ENCODE measurements at regions not wholly inside any gene's neighbourhood (a gene's known extent, or its start where the extent isn't known, plus 50 kb on each side); places are given as distances from the start of the nearest gene placed in this dataset.

DNA sequence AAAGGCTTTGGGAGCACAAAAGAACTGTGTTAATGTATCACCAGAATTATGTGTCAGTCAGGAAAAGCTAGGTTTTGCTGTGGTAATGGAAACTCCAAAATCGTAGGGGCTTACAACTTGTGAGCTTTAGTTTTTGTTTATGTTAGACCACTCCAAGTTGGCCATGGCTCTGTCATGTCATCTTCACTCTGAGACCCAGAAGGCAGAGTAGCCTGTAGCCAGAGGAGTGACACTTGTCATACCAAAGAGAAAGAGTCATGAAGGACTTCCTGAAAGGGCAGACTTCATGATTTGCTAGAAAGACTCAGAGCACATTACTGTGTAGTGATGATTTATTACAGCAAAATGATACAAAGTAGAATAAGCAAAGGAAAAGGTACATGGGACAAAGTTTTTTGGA is 133.6 kb upstream of the SSTR1 start:
- no peak for DNase-seq

DNA sequence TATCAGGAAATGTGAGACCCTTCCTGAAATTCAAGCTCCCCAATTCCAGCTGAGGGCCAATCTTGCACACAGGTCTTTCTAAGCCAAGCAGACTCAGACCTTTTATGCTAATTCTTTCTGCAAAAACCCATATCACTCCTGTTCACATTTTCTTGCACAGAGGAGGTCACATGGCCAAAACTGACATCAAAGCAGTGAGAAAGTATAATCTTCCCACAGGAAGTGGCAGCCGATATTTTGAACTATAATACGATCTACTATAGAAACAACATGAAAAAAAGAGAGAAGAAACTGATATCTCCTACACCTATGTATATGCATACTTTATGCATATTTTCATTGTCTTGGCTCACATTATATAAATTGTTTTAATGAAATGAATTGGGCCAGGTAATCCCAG is 132.9 kb upstream of the SSTR1 start:
- DNase-seq, result no peak

DNA sequence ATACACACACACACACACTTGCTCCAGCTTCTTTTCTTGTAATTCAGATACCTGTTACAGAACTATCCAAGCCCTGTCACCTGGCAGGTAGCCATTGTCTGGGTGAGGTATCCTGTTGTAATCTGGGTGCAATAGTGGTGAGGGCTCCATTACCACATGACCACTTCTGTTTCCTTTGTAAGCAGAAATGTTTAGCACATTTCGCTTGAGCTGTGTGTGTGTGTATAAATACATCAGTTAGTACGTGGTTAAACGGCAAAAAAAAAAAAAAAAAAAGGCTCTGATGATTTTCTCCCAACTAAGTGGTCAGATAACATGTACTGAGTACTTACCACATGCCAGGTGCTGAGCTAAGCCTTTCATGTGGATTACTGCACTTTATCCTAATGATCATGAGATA is 129.3 kb upstream of the SSTR1 start:
- no peak for DNase-seq

DNA sequence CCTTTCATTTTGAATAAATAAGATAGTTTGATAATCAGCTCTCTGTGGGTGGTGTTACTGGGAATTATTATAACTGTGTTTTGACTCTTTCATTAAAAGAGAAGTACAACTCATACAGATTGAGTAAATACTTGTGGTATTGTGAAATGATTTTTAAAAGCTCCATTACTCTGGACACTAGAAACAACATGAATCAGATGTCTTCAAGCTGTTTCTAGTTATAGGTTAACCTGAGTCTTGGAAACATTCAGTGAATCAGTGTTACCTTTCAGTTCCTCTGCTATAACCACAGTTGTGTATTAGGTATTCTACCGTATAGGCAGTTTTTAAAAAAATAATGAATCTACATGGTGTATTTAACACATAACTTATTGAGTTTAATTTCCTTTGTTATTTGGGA is 128.4 kb upstream of the SSTR1 start:
- DNase-seq, result no peak

DNA sequence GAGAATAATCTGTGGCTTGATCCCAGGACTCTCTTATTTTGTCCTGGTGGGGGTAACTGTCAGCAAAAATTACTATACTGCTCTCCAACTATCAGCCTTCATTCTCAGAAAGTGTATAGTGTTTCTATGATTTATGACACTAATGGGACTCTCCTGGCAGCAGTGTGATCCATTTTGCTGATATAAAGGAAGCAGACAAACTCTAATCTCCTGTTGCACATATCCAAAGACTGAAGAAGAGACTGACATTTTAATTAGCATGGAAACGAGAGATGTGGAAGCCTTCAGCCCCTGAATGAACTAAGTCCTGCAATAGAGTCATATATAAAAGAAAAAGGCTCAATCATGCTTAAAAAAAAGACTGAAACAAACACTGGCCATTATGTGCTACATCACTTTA is 127.8 kb upstream of the SSTR1 start:
- DNase-seq, result no peak

DNA sequence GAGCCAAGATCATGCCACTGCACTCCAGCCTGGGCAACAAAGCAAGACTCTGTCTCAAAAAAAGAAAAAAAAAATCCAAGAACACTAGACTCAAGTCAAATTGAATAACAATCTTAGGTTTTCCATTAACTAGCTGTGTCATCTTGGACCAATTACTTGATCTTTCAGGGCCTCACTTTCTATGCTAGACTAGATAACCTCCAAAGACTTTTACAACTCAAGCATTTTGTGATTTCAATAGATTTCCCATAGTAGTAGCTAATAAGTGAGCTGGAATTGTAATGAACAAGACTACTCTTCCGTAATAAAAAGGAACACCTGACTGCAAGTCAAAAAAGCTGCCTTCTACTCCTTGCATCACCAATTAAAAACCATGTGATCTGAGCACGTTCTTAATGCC is 127.0 kb upstream of the SSTR1 start:
- DNase-seq, result no peak

DNA sequence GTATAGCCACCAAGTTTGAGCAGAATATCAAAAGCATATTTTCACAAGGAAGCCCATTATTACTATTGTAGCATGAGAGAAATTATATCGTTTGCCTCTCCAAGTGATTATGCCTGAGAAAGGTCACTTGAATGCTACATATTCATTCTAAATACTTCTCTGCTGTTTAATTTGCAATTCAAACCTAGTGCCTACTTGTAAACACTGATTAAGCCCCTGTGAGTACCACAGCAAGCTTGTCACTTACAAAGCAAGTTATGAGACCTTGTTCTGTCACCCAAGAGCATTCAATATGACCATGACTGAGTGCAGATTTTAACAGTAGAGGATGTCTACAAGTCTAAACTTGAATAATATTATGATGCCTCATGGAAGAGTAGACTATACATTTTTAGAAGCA is 124.7 kb upstream of the SSTR1 start:
- no peak for DNase-seq

DNA sequence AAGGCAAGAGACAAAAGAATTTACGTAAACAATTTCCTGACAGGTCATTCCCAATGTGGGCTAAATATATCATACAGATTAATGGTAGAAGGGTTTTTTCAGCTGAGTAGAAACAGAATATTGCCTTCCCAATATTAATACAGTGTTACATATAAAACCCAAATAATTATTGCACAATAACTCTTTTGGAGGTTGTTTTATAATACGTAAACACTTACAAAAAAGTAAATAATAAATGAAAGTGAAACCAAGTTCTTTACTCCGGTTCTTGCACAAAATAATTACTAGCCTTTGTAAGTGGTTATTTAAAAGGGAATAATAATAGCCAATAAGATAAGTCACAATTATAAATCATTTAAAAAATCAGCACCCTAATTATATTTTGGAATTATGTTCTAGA is 118.6 kb upstream of the SSTR1 start:
- DNase-seq, result no peak

DNA sequence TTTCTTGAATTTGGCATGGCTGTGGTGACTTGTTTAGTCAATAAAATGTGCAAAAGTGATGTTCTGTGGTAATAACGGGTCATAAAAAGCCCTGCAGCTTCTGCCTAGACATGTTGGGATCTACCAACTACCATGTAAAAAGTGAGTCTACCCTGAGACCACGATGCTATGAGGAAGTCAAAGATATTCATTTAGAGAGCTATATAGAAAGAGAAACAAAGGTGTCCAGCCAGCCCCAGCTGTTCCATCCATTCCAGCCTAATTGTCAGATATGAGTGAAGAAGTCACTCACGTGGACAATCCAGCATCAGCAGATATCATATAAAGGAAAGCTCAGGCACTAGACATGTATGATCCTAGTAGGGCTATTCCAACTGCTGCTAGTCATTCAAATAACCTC is 117.2 kb upstream of the SSTR1 start:
- DNase-seq, result no peak

DNA sequence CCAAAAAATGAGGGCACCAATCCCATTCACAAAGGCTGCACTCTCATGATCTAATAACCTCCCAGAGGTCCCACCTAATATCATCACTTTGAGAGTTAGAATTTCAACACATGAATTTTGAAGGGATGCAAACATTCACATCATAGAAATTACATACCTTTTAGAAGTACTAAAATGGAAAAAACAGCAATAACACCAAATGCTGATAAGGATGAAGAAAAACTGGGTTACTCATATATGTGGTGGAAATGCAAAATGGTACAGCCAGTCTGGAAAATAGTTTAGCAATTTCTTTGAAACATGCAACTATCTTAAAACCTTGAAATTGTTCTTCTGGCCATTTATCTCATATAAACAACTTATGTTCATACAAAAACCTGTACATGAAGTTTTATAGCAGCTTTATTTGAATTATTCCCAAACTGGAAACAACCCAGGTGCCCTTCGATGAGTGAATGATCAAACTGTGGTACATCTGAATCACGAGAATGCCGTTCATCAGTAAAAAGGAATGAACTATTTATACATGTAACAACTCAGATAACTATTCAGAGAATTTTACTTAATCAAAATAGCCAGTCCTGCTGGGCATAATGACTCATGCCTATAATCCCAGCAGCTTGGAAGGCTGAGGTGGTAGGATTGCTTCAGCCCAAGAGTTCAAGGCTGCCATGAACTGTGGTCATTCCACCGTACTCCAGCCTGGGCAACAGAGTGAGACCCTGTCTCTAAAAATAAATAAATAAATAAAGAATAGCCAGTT is 109.4 kb upstream of the SSTR1 start:
- no peak for DNase-seq

DNA sequence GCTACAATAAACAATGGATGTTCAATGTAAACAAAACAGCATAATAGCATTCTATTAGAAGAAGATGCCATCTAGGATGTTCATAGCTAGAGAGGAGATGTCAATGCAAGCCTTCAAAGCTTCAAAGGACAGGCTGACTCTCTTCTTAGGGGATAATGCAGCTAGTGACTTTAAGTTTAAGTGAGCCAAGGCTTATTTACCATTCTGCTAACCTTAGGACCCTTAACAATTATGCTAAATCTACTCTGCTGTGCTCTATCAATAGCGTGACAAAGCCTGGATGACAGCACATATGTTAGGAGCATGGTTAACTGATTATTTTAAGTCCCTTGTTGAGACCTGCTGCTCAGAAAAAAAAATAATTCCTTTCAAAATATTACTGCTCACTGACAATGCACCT is 106.0 kb upstream of the SSTR1 start:
- no peak for DNase-seq

DNA sequence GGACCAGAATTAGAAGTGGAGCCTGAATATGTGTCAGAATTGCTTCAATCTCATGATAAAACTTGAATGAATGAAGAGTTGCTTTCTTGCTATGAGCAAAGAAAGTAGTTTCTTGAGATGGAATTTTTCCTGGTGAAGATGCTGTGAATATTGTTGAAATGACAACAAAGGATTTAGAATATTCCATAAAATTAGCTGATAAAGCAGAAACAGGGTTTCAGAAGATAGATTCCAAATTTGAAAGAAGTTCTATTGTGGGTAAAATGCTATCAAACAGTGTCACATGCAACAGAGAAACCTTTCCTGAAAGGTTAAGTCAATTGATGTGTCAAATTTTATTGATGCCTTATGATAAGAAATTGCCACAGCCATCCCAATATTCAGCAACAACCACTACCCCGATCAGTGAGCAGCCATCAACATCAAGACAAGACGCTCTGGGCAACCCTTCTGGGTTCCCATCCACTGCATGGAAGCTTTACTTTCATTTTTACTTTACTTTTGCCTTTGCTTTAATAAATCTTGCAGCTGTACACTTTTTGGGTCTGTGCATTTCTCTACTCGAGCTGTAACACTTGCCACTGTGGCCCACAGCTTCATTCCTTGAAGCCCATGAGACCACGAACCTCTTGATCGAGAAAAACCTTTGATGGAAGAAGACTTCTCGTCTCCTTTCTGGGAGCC is 104.0 kb upstream of the SSTR1 start:
- no peak for DNase-seq

DNA sequence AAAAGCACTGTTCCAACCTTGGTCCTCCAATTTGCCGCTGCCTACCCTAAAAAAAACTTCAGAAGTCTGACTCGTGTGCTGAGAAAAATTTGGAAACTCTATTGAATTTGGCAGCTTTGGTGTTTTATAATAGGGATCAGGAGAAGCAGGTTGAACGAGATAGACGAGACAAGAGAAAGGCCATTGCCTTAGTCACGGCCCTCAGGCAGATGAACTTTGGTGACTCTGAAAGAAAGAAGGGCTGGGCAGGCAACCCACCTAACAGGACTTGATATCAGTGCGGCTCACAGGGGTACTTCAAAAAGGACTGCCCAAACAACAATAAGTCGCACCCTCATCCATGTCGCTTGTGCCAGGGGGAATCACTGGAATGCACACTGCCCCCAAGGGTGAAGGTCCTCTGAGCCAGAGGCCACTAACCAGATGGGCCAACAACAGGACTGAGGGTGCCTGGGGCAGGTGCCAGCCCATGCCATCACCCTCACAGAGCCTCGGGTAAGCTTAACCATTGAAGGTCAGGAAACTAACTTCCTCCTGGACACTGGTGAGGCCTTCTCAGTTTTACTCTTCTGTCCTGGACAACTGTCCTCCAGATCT is 102.5 kb upstream of the SSTR1 start:
- no peak for DNase-seq

DNA sequence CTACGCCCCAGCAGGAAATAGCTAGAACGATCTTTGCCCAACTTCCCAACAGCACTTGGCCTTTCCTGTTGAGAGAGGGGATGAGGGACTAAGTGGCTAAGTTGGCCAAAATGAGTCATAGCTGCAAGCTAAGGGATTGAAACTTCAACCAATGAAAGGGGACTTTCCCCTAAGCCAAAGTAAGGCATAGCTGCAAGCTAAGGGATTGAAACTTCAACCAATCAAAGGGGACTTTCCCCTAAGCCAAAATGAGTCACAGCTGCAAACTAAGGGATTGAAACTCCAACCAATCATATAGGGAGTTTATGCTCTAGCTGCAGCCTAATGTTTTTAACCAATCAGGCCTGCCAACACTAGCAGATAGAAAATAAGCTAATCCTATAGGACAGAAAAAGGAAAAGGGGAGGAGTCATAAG is 100.5 kb upstream of the SSTR1 start:
- no peak for DNase-seq

DNA sequence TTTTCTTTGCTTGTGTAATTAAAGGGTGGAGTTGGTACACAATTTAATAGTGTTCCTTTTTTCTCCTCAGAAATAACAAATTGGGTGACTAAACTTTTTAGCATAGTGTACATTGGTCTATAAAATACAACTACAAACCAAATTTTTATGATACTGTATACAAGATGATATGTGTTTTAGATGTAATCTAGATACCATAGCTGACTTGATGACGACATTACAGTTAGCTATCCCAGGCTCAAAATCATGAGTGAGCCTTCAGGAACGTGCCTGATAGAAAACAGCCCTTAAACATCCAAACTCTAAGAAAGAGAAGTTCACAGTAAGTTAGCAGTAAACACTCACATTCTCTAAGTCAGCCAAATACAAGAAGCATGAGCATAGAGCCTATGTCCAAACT is 99.0 kb upstream of the SSTR1 start:
- DNase-seq, result no peak

DNA sequence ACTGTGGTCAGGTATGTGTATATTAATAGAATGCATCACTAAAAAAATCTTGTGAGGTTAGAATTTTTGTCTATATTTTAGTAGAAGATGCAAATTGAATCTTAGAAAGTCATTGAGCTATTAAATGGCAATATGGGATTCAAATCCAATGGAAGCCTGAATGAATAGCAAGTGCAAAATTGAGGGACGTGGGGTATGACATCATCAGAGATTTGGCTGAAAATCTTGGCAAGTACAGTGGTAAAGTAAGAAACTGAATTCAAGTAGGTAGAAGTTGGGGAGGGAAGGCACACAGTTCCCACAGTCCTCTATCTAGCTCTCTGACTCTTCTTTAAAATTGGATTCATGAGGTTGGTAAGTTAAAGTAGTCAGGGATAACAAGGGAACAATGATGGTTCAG is 97.4 kb upstream of the SSTR1 start:
- no peak for DNase-seq

DNA sequence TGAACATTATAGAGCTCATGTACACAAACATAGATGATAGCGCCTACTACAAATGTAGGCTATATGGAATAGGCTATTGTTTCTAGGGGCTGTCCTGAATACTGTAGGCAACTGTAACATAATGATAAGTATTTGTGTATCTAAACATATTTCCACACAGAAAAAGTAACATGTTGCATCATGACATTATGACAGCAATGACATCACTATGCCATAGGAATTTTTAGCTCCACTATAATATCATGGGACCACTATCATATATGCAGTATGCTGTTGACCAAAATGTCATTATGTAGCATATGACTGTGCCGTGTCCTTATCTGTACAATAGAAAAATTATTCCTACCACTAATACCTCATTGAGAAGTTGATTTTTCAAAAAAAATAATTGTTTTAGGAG is 96.7 kb upstream of the SSTR1 start:
- DNase-seq, result no peak

DNA sequence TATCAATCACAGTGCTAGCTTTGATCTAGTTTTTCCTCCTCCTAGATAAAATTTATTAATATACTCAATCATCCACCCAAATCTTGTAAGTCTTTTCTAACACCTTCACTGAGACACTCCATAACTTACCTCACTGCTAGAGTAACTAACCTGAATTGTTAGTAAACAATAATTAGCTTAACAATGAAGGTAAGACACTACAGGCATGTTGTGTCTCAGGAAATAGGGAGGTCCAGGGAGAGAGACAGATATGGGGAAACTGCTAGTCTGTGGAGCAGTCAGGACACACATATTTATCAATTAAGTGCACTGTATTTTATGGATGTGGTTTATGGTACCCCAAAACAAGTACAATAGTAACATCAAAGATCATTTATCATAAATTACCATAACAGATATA is 94.2 kb upstream of the SSTR1 start:
- no peak for DNase-seq

DNA sequence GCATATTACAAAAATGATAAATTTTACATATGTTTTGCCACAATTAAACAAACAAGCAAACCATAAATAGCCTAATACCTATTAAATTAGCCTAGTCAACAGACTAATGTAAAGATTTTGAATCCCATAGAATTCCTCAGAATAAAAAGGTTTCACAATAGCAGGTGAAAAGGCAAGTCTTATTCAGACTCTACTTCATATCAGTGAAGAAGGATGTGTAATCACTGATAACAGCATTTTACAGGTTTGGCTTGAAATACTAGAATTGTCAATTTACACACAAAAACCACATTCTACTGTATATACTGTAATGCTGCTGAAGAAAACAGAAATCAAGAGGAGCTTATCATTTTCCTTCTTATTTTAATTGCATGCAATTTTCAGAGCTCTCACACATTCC is 90.8 kb upstream of the SSTR1 start:
- no peak for DNase-seq

DNA sequence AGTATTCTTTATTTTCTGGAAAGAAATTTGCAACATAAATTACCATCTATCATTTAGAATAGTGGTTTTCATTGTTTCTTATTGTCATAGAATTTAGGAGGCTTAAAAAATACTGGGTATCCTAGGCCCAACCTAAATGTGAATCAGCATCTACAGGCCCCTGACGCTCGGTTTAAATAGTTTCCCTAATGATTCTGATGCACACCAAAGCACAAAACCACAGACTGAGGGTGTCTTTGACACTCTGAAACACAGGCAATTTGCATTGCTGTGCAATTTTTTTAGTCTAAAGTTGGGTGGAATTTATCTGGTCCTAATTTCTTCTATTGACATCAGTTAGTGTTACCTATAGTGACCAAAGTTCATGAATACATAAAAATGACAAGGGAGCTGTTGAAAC is 87.6 kb upstream of the SSTR1 start:
- DNase-seq, result no peak

DNA sequence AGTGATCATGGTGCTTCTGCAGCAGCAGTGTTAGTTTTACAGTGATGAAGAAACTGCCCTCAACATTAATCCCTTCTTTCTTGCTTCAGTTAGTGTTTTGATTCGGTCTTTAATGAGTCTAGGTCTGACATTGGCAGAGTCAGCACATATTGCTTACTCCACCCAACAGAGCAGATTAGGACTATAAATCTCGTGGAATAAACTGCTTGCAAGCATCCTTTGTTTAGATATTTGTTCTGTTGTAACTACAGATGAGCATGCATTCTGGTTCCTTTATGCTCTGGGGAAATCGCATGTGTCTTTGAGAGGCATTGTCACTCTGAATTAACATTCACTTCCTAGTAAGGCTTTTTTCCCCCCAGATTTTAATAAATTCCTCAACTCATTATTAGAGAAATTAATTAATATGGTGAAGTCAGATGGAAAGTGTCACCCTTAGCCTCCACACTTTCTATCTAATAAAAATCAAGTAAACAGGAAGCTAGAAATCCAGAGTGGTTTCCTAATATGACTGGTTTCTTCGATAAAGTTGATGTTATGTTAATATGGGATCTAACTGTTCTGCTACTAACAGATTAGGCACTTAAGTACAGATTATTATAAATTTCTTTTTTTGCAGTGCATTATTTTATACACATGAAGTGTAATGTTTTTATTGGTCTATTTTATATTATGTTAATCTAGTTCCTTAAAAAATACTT is 86.2 kb upstream of the SSTR1 start:
- no peak for DNase-seq

DNA sequence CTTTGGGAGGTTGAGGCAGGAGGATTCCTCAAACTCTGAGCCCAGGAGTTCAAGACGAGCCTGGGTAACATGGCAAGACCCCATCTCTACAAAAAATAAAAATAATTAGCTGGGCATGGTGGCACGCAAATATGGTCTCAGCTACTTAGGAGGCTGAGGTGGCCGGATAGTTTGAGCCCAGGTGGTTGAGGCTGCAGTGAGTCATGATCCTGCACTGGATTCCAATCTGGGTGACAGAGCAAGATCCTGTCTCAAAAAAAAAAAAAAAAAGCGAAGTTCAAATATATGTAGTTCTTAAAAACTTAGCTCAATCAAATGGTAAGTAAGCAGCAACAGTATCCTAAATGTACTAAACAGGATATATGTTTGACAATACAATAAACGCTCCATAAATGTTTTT is 85.5 kb upstream of the SSTR1 start:
- no peak for DNase-seq

DNA sequence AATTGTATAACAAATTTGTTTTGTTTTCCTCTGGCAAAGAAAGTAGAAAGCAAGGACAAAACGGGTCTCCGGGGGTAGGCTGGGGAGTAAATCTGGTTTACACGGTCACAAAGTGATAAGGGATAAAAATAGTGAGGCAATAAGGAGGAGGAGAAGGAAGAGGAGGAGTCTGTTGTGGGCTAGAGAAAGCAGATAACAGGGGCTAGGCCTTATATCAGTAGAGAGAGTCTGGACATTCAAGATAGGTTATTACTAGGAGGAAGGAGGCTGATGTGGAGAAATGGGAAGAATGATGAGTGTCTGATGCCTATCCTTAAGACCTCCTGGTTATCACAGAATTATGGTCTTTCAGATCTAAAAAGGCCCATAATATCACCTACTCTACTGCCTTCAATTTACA is 83.2 kb upstream of the SSTR1 start:
- DNase-seq, result no peak

DNA sequence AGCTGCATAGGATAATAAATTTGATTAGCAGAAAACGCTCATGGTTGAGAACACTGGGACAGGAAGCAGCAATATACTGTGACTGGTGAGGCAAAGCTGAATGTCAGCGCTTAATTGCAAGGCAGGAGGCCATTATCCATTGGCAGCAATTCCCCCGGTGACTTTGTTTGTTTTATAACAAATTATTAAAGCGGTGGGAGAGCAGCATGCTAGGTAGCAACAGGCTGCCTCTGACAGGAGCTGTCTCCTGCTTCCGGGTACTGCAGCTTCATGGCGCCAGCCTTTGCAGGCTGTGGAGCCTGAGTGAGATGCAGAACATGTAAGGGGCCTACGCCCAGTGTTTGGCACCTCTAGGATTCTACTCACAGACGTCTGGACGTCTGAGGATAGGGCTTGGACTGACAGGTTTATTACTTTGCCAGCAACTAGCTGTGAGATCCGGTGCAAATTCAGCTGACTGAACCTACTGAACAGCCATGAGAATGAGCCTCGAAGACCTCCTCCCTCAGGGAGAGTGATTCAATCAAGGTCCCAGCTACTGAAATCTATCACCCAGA is 82.1 kb upstream of the SSTR1 start:
- DNase-seq, result no peak
